Chondrocyte (in vitro differentiated cells): ENCODE measurements at regions not wholly inside any gene's neighbourhood (a gene's known extent, or its start where the extent isn't known, plus 50 kb on each side); places are given as distances from the start of the nearest gene placed in this dataset.

Experiments used
- DNase-seq: peaks from one replicate; pipeline ENCODE4 v3.0.0; 2021; ENCODE audit warnings: mixed read lengths, low spot score
- H3K27ac Mint-ChIP-seq: one replicate; pipeline ENCODE4 v1.8.0; 2021; ENCODE audit warnings: mild to moderate bottlenecking, moderate library complexity, mixed read lengths; ENCODE audit not compliant: unreplicated experiment
- H3K27me3 Mint-ChIP-seq: 2 replicates; pipeline ENCODE4 v1.8.0; 2021; ENCODE audit warnings: low read depth, mixed read lengths
- H3K36me3 Mint-ChIP-seq: 2 replicates; pipeline ENCODE4 v1.8.0; 2021; ENCODE audit warnings: low read depth, mixed read lengths
- H3K4me1 Mint-ChIP-seq: 2 replicates; pipeline ENCODE4 v1.8.0; 2021; ENCODE audit warnings: low read depth, mild to moderate bottlenecking, mixed read lengths
- H3K4me3 Mint-ChIP-seq: one replicate; pipeline ENCODE4 v1.8.0; 2021; ENCODE audit warnings: mild to moderate bottlenecking, moderate library complexity, mixed read lengths; ENCODE audit not compliant: unreplicated experiment
- H3K9me3 Mint-ChIP-seq: 2 replicates; pipeline ENCODE4 v1.8.0; 2021; ENCODE audit warnings: low read depth, mixed read lengths
- TF ChIP-seq, protein P1 (sequence below): fragments of 200-600 bp; sonication (generic); IDR thresholded peaks from 2 replicates; pipeline ENCODE4 v1.5.0; 2021; ENCODE audit warnings: antibody characterized with exemption, mild to moderate bottlenecking, moderate library complexity

DNA sequence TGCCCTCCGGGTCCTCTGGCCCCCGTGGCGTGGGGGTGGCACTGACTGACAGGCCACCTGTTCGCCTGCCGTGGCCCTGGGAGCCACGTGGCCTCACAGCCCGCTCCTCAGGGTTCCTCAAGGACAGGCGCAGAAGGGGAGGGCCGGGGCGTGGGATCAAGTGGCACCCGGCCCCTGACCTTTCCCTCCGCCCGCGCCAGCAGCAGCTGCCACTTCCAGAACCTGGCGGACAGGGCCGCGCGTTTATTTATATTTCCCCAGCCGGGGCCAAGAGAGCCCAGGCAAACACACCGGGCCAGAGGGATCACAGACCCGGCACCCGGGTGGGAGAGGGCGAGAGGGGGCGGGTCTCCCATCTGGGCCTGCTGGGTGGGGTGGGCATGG is 92.6 kb downstream of the RFLNA start:
- peaks cover 9% of the 10 kb centered on the region for H3K36me3 Mint-ChIP-seq
- H3K4me1 Mint-ChIP-seq = peaks cover 71% of the 10 kb centered on the region
- H3K4me3 Mint-ChIP-seq = peak overlapping the region; percentile 98
- H3K9me3 Mint-ChIP-seq = no peaks in the 10 kb centered on the region
- peak overlapping the region; percentile 98 for H3K27ac Mint-ChIP-seq
- TF ChIP-seq, protein P1, sequence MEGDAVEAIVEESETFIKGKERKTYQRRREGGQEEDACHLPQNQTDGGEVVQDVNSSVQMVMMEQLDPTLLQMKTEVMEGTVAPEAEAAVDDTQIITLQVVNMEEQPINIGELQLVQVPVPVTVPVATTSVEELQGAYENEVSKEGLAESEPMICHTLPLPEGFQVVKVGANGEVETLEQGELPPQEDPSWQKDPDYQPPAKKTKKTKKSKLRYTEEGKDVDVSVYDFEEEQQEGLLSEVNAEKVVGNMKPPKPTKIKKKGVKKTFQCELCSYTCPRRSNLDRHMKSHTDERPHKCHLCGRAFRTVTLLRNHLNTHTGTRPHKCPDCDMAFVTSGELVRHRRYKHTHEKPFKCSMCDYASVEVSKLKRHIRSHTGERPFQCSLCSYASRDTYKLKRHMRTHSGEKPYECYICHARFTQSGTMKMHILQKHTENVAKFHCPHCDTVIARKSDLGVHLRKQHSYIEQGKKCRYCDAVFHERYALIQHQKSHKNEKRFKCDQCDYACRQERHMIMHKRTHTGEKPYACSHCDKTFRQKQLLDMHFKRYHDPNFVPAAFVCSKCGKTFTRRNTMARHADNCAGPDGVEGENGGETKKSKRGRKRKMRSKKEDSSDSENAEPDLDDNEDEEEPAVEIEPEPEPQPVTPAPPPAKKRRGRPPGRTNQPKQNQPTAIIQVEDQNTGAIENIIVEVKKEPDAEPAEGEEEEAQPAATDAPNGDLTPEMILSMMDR = no peak
- DNase-seq = no peak
- no peaks in the 10 kb centered on the region for H3K27me3 Mint-ChIP-seq

DNA sequence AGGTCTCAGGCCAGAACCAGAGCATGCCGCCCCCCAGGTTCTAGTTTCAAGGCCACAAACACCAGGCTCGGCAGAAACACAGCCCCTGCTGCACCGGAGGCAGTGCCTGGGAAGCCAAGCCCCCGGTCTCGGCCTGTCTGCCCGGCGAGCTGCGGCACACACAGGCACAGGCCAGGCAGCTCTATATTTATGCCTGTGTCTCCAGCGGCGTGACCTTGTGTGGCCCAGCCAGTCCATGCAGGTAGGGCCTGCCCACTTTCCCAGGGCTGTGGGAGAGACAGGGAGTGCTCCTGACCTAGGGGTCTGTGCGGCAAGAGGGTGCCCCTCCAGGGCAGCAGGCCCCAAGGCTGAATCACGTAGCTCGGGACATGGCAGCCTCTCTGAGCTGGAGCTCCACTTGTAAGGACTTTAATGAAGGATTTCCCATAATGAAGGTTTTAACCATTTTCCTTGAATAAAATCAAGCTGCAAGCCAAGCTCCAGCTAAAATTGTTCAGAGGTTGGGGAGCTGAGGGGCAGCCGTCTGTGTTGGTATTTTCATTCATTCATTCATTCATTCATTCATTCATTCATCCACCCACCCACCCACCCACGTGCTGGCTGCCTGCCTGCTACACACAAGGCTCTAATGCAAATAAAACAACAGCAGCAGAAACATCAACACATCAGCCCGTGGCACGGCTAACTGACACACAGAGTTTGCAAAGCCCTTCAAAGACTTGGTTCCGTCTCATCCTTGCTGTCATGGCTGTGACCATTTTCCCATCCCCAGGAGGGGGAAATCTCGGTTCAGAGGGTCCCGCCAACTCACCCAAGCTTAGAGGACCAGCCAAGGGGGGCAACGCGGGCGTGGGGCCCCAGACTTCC is 92.0 kb downstream of the RFLNA start:
- H3K9me3 Mint-ChIP-seq = no peaks in the 10 kb centered on the region
- peaks cover 71% of the 10 kb centered on the region for H3K4me1 Mint-ChIP-seq
- H3K27ac Mint-ChIP-seq = peak overlapping the region; percentile 94
- peaks cover 12% of the 10 kb centered on the region for H3K36me3 Mint-ChIP-seq
- DNase-seq = no peak
- TF ChIP-seq, protein P1 = no peak
- H3K27me3 Mint-ChIP-seq = no peaks in the 10 kb centered on the region
- peak overlapping the region; percentile 98 for H3K4me3 Mint-ChIP-seq

GRCh38 chr12:124386059-124386458 is 91.2 kb downstream of the RFLNA start:
- Mint-ChIP-seq H3K27me3 (no peaks in the 10 kb centered on the region), H3K9me3 (no peaks in the 10 kb centered on the region), H3K4me1 (peaks cover 71% of the 10 kb centered on the region), H3K27ac (peak overlapping the region; percentile 94), H3K36me3 (peaks cover 16% of the 10 kb centered on the region), H3K4me3 (peak overlapping the region; percentile 98)
- TF ChIP-seq, protein P1 = no peak
- DNase-seq = no peak

DNA sequence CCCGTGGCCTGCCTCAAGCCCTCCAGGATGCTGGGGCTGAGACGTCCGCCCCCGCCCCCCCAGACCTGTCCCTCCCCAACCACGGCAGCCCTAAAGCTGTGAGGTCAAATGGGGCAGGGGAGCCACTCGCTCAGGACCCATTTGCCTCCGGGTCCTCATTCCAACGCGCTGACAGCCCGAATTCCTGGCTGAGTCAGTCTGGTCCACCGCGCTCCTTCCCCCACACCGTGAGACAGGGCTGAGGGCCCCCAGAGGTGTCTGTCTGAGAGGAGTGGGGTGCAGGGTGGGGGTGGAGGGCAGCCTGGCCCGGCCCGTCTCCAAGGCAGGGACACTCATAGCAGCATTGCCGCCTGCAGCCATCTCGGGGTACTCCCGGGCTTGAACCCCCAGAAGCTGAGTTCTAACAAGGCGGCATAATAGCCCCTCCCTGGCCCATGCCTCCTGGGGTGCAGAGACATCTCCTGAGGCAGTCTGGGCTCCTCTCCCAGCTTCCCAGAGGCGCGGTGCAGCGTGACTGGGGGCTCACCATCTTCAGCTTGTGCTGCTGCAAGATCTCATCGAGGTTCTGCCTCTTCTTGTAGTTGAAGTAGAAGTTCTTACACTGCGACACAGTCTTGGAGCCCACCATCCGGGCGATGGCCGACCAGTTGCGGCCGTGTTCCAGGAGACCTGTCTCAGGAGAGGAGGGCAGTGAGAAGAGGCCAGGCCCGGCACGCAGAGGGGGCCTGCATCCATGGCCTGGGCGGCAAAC is 90.5 kb downstream of the RFLNA start:
- Mint-ChIP-seq H3K27ac (peak overlapping the region; percentile 94), H3K4me3 (peak overlapping the region; percentile 98), H3K9me3 (no peaks in the 10 kb centered on the region), H3K27me3 (no peaks in the 10 kb centered on the region), H3K4me1 (peaks cover 71% of the 10 kb centered on the region), H3K36me3 (peaks cover 17% of the 10 kb centered on the region)
- DNase-seq = no peak
- TF ChIP-seq, protein P1 = no peak

DNA sequence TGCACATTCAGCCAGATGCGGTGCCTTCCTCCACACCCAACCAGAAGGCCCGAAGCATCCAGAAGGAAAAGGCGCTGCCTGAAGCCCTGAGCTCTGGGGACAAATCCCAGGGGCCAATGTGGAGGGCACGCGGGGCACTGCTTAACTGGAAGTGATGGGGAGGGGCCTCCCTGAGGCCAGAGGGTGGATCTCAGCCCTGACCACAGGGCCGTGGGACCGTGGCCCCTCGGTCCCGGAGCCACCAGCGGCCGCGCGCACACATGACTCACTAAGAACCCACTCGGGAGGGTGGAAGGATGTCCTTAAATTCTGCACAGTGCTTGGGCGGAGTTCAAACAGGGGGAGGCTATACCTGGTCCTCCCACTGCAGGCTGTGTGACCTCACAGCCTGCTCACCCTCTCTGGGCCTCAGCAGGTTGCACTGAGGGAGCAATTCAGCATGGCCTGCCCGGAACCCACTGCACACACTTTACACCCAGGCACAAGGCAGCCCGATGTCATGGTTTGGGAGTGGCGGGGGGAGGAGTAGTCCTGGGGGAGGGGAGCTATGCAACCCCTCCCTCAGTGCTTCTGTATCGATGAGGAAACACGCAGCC is 89.5 kb downstream of the RFLNA start:
- Mint-ChIP-seq H3K4me1 (peaks cover 71% of the 10 kb centered on the region), H3K9me3 (no peaks in the 10 kb centered on the region), H3K4me3 (peak overlapping the region; percentile 98), H3K27ac (peak overlapping the region; percentile 94), H3K36me3 (peaks cover 17% of the 10 kb centered on the region), H3K27me3 (no peaks in the 10 kb centered on the region)
- DNase-seq = no peak
- TF ChIP-seq, protein P1 = no peak
